PC-3 (cell line): ENCODE measurements at regions not wholly inside any gene's neighbourhood (a gene's known extent, or its start where the extent isn't known, plus 50 kb on each side); places are given as distances from the start of the nearest gene placed in this dataset.

ENCODE experiments used
- EZH2 ChIP-seq: fragments of 300-600 bp; sonication (generic); IDR thresholded peaks from one replicate; pipeline ENCODE4 v1.6.1; 2017; ENCODE audit warnings: antibody characterized with exemption, mild to moderate bottlenecking, low read length; ENCODE audit not compliant: unreplicated experiment
- EZH2phosphoT487 ChIP-seq: fragments of 300-600 bp; sonication (generic); IDR thresholded peaks from 2 replicates; pipeline ENCODE4 v1.6.1; 2018; ENCODE audit warnings: mild to moderate bottlenecking, antibody characterized with exemption, low read length, borderline replicate concordance
- TF ChIP-seq, protein P1 (sequence below): fragments of 300-600 bp; sonication (generic); conservative IDR thresholded peaks from 2 replicates; pipeline ENCODE4 v1.5.1; 2017; ENCODE audit warnings: antibody characterized with exemption, low read depth, mild to moderate bottlenecking, low read length

DNA sequence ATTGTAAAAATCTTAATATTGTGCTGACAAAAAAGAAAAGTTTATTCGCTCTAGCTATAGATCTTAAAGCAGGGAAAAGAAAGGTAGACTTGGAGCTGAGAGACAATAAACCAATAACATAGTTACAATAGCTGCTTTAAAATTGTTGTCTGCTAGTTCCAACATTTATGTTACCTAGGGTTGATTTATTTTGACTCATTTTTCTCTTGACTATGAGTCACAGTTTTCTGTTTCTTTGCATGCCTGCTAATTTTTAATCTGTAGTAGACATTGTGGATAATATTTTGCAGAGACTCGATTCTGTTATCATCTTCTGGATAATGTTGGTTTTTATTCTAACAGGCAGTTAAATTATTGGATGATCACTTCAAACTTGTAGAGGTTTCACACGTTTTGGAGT is 83.1 kb upstream of the TRPC6 start:
- TF ChIP-seq, protein P1, sequence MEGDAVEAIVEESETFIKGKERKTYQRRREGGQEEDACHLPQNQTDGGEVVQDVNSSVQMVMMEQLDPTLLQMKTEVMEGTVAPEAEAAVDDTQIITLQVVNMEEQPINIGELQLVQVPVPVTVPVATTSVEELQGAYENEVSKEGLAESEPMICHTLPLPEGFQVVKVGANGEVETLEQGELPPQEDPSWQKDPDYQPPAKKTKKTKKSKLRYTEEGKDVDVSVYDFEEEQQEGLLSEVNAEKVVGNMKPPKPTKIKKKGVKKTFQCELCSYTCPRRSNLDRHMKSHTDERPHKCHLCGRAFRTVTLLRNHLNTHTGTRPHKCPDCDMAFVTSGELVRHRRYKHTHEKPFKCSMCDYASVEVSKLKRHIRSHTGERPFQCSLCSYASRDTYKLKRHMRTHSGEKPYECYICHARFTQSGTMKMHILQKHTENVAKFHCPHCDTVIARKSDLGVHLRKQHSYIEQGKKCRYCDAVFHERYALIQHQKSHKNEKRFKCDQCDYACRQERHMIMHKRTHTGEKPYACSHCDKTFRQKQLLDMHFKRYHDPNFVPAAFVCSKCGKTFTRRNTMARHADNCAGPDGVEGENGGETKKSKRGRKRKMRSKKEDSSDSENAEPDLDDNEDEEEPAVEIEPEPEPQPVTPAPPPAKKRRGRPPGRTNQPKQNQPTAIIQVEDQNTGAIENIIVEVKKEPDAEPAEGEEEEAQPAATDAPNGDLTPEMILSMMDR: no peak
- no peak for TF ChIP-seq EZH2
- TF ChIP-seq EZH2phosphoT487: no peak
